Hepatocyte (in vitro differentiated cells): ENCODE measurements at regions not wholly inside any gene's neighbourhood (a gene's known extent, or its start where the extent isn't known, plus 50 kb on each side); places are given as distances from the start of the nearest gene placed in this dataset. TPM values are rescaled to one million over a fixed set of nuclear protein-coding genes. Genes with fewer than 3 reads are reported as not detected.
"Not testable (repeated sequence)": the region's sequence is repeated elsewhere in the genome, so short reads cannot be mapped to it uniquely, and the experiment has no call there.

Experiments used
- DNase-seq: peaks from one replicate; pipeline ENCODE4 v3.0.0-alpha.2; 2016; ENCODE audit warnings: low spot score
- H2AFZ ChIP-seq: fragments of 200-600 bp; sonication (generic); 2 replicates; pipeline ENCODE4 v1.6.0; 2016; ENCODE audit warnings: antibody characterized with exemption, mild to moderate bottlenecking
- H3K27ac ChIP-seq: fragments of 200-600 bp; sonication (generic); 2 replicates; pipeline ENCODE4 v1.5.1; 2016; ENCODE audit warnings: mild to moderate bottlenecking
- H3K27me3 ChIP-seq: fragments of 200-600 bp; sonication (generic); 2 replicates; pipeline ENCODE4 v1.6.1; 2016
- H3K36me3 ChIP-seq: fragments of 200-600 bp; sonication (generic); replicated peaks from 2 replicates; pipeline ENCODE4 v1.5.1; 2016; ENCODE audit warnings: low read depth; ENCODE audit not compliant: insufficient read depth
- H3K4me1 ChIP-seq: fragments of 200-600 bp; sonication (generic); 2 replicates; pipeline ENCODE4 v1.5.1; 2016; ENCODE audit warnings: mild to moderate bottlenecking, moderate library complexity; ENCODE audit not compliant: insufficient read depth
- H3K4me2 ChIP-seq: fragments of 200-600 bp; sonication (generic); 2 replicates; pipeline ENCODE4 v1.6.0; 2016
- H3K4me3 ChIP-seq: fragments of 200-600 bp; sonication (generic); 2 replicates; pipeline ENCODE4 v1.5.1; 2016; ENCODE audit warnings: mild to moderate bottlenecking
- H3K79me2 ChIP-seq: fragments of 200-600 bp; sonication (generic); 2 replicates; pipeline ENCODE4 v1.6.0; 2017; ENCODE audit warnings: mild to moderate bottlenecking
- H3K9me2 ChIP-seq: fragments of 200-600 bp; sonication (generic); replicated peaks from 2 replicates; pipeline ENCODE4 v1.6.0; 2017; ENCODE audit warnings: mild to moderate bottlenecking; ENCODE audit not compliant: insufficient read depth
- H3K9me3 ChIP-seq: fragments of 200-600 bp; sonication (generic); 2 replicates; pipeline ENCODE4 v1.5.1; 2016; ENCODE audit warnings: low read depth, mild to moderate bottlenecking
- H4K20me1 ChIP-seq: fragments of 200-600 bp; sonication (generic); 2 replicates; pipeline ENCODE4 v1.6.0; 2016; ENCODE audit warnings: mild to moderate bottlenecking; ENCODE audit not compliant: insufficient read depth, poor library complexity, severe bottlenecking
- EZH2 ChIP-seq: fragments of 200-600 bp; sonication (generic); IDR thresholded peaks from 2 replicates; pipeline ENCODE4 v1.6.1; 2016; ENCODE audit warnings: antibody characterized with exemption, mild to moderate bottlenecking, borderline replicate concordance
- EZH2phosphoT487 ChIP-seq: fragments of 200-600 bp; sonication (generic); IDR thresholded peaks from one replicate; pipeline ENCODE4 v1.6.1; 2018; ENCODE audit warnings: antibody characterized with exemption, mild to moderate bottlenecking, low read depth, moderate library complexity; ENCODE audit not compliant: unreplicated experiment, severe bottlenecking
- WGBS: methylation state at CpG from one replicate; pipeline ENCODE4 v1.1.6; 2016; ENCODE audit warnings: low lambda C conversion rate; ENCODE audit errors: missing lambda C conversion rate; 5-methylcytosine and 5-hydroxymethylcytosine counted together
- microRNA counts: library from miRNA; unstranded; fragments of <30 nt; microRNA quantifications from one replicate; lab custom pipeline; 2017
- microRNA-seq: library from miRNA; unstranded; fragments of <30 nt; microRNA quantifications from one replicate; pipeline ENCODE4, GENCODE V29; 2017
- small RNA-seq: library from RNA; depleted of rRNA; stranded (forward); fragments of <200 nt; gene quantifications from one replicate; pipeline ENCODE3, GENCODE V24; 2014
- TF ChIP-seq, protein P1 (sequence below): fragments of 200-600 bp; sonication (generic); IDR thresholded peaks from 2 replicates; pipeline ENCODE4 v1.5.1; 2016; ENCODE audit warnings: antibody characterized with exemption, mild to moderate bottlenecking; ENCODE audit not compliant: poor library complexity

DNA sequence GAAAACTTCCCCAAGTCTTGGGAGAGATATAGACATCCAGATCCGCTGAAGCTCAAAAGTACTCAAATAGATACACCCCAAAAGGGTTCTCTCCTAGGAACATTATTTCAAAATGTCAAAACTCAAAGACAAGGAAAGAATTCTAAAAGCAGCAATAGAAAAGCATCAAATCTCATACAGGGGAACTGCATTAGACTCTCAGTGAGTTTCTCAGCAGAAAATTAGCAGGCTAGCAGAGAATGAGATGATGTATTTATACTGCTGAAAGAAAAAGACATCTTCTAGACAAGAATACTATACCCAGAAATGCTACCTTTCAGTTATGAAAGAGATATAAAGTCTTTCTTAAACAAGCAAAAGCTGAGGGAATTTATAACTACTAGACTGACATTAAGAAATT is 75.5 kb upstream of the RIMS1 start:
- H3K9me3 ChIP-seq = peaks cover 4% of the 10 kb centered on the region
- H2AFZ ChIP-seq = no peak overlapping the region
- TF ChIP-seq, protein P1, sequence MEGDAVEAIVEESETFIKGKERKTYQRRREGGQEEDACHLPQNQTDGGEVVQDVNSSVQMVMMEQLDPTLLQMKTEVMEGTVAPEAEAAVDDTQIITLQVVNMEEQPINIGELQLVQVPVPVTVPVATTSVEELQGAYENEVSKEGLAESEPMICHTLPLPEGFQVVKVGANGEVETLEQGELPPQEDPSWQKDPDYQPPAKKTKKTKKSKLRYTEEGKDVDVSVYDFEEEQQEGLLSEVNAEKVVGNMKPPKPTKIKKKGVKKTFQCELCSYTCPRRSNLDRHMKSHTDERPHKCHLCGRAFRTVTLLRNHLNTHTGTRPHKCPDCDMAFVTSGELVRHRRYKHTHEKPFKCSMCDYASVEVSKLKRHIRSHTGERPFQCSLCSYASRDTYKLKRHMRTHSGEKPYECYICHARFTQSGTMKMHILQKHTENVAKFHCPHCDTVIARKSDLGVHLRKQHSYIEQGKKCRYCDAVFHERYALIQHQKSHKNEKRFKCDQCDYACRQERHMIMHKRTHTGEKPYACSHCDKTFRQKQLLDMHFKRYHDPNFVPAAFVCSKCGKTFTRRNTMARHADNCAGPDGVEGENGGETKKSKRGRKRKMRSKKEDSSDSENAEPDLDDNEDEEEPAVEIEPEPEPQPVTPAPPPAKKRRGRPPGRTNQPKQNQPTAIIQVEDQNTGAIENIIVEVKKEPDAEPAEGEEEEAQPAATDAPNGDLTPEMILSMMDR = no peak
- TF ChIP-seq EZH2 = no peak
- TF ChIP-seq EZH2phosphoT487 = no peak
- no peak overlapping the region for H3K27ac ChIP-seq
- no peaks in the 10 kb centered on the region for H3K4me1 ChIP-seq
- H4K20me1 ChIP-seq = no peaks in the 10 kb centered on the region
- no peak for DNase-seq
- no peaks in the 10 kb centered on the region for H3K36me3 ChIP-seq
- no peaks in the 10 kb centered on the region for H3K27me3 ChIP-seq
- H3K4me2 ChIP-seq = no peak overlapping the region
- no peaks in the 10 kb centered on the region for H3K9me2 ChIP-seq
- no peak overlapping the region for H3K4me3 ChIP-seq
- no peaks in the 10 kb centered on the region for H3K79me2 ChIP-seq
- 92% methylated on average over 1 of the region's 1 CpG for WGBS

DNA sequence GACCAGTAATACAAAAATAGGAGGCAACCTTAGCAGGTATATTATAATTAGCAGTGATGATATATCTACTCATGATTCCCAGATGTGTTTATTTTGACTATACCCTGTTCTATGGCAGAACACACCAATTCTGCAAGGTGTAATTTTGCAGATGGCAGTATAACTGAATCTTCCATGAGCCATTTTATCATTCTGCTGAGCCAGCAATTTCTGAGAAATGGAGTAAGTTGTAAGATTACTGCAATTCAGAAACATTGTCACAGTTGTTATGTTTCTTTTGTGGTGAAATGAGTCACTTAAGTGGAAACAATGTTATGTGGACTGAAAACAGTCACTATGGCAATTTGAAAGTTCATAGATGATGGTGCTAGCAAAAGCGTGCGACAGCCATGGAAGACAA is 63.7 kb upstream of the RIMS1 start:
- Histone ChIP-seq H3K36me3 (no peaks in the 10 kb centered on the region), H2AFZ (no peak overlapping the region), H3K4me1 (no peaks in the 10 kb centered on the region), H3K27ac (no peak overlapping the region), H3K4me2 (no peak overlapping the region), H4K20me1 (no peaks in the 10 kb centered on the region), H3K9me2 (no peaks in the 10 kb centered on the region), H3K9me3 (no peaks in the 10 kb centered on the region), H3K4me3 (no peak overlapping the region), H3K79me2 (no peaks in the 10 kb centered on the region), H3K27me3 (no peaks in the 10 kb centered on the region)
- WGBS = 96% methylated on average over 2 of the region's 2 CpGs
- DNase-seq = no peak
- TF ChIP-seq, protein P1 = no peak
- no peak for TF ChIP-seq EZH2
- no peak for TF ChIP-seq EZH2phosphoT487

DNA sequence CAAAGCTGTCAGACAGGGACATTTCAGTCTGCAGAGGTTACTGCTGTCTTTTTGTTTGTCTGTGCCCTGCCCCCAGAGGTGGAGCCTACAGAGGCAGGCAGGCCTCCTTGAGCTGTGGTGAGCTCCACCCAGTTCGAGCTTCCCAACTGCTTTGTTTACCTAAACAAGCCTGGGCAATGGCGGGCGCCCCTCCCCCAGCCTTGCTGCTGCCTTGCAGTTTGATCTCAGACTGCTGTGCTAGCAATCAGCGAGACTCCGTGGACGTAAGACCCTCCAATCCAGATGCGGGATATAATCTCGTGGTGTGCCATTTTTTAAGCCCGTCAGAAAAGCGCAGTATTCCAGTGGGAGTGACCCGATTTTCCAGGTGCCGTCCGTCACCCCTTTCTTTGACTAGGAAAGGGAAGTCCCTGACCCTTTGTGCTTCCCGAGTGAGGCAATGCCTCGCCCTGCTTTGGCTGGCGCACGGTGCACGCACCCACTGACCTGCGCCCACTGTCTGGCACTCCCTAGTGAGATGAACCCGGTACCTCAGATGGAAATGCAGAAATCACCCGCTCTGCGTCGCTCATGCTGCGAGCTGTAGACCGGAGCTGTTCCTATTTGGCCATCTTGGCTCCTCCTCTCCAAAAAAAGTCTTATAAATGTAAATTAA is 54.1 kb upstream of the RIMS1 start:
- H3K27ac ChIP-seq, H3K9me3 ChIP-seq, H3K4me3 ChIP-seq, H3K9me2 ChIP-seq, H3K27me3 ChIP-seq, H3K79me2 ChIP-seq, H3K4me1 ChIP-seq, H2AFZ ChIP-seq, H3K4me2 ChIP-seq, H4K20me1 ChIP-seq, DNase-seq, H3K36me3 ChIP-seq: not testable (repeated sequence)
- 95% methylated on average over 22 of the region's 25 CpGs for WGBS

MicroRNAs in the stretch of these regions (microRNA counts, 767-probe panel; counts per million panel counts)
- 6,865 counts per million, percentile 34 among the panel's probes with 10 or more counts for microRNA hsa-miR-30a-5p (lab: Ali Mortazavi, UCI)

Small RNAs in the stretch of these regions (microRNA-seq; reads per million reads assigned to microRNA genes)
- gene MIR30A (12,573 reads per million, percentile 96 among the genes with 10 or more reads in this experiment), gene MIR30C2 (260 reads per million, percentile 68 among the genes with 10 or more reads in this experiment)

Small RNAs in the stretch of these regions (small RNA-seq; reads per million reads assigned to genes)
- gene MIR30A (5,339 reads per million, percentile 100 among the genes with 10 or more reads in this experiment), gene MIR30C2 (20.6 reads per million, percentile 96 among the genes with 10 or more reads in this experiment), gene RNU4-66P (not detected)
